Uterus (tissue), 2 donors: ENCODE measurements at regions not wholly inside any gene's neighbourhood (a gene's known extent, or its start where the extent isn't known, plus 50 kb on each side); places are given as distances from the start of the nearest gene placed in this dataset.

Experiments
- POLR2A ChIP-seq, 2 donors: fragments of 450-650 bp; IDR thresholded peaks; one replicate each; pipeline ENCODE4 v1.6.1; 2016; ENCODE audit warnings: antibody characterized with exemption in 2 of 2, mild to moderate bottlenecking in 1 of 2, moderate library complexity in 1 of 2
- TF ChIP-seq, protein P1 (sequence below), 4 experiments: fragments of 200-600 bp in 2 of 4; fragments of 450-650 bp in 2 of 4; sonication (generic) in 2 of 4; IDR thresholded peaks; one replicate each; pipeline ENCODE4 v1.5.1; 2016 to 2019; ENCODE audit warnings: antibody characterized with exemption in 4 of 4, mild to moderate bottlenecking in 2 of 4, moderate library complexity in 1 of 4

DNA sequence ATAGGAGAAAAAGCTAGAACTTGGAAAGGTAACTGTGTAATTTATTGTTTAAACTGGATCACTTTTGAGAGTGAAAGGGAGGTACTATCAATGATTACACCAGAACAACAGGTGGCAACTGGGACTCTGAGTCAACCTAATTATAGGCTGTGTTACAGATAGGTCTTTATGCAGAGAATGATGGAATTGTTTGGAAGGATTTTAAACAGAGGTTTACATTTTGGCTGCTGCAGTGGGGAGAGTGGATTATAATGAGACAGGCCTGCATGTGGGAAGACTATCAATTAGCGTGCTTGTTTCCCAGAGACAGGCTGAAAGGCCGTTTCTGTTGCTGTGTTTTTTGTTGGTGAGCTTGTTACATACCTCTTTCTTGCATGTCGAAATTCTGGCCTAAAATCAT, 432.9 kb downstream of the PLA2G4A start:
- TF ChIP-seq, protein P1, sequence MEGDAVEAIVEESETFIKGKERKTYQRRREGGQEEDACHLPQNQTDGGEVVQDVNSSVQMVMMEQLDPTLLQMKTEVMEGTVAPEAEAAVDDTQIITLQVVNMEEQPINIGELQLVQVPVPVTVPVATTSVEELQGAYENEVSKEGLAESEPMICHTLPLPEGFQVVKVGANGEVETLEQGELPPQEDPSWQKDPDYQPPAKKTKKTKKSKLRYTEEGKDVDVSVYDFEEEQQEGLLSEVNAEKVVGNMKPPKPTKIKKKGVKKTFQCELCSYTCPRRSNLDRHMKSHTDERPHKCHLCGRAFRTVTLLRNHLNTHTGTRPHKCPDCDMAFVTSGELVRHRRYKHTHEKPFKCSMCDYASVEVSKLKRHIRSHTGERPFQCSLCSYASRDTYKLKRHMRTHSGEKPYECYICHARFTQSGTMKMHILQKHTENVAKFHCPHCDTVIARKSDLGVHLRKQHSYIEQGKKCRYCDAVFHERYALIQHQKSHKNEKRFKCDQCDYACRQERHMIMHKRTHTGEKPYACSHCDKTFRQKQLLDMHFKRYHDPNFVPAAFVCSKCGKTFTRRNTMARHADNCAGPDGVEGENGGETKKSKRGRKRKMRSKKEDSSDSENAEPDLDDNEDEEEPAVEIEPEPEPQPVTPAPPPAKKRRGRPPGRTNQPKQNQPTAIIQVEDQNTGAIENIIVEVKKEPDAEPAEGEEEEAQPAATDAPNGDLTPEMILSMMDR (IDR thresholded peaks at IDR 0.05), result no peak
- no peak for TF ChIP-seq POLR2A (IDR thresholded peaks at IDR 0.05)
